WTC11 (cell line): ENCODE measurements at regions not wholly inside any gene's neighbourhood (a gene's known extent, or its start where the extent isn't known, plus 50 kb on each side); places are given as distances from the start of the nearest gene placed in this dataset.

Experiments used
- ATAC-seq: fragments of 200-7000 bp; cut with Tn5 transposase; 2 replicates; pipeline ENCODE4 v1.10.0; 2021; ENCODE audit warnings: mild to moderate bottlenecking, moderate library complexity
- CTCF ChIA-PET: fragments of 300-600 bp; sonication (Branson Sonifier 250); formaldehyde crosslinking; loops from one replicate; lab custom pipeline; 2021; ENCODE audit warnings: antibody characterized with exemption; lab: Charles Lee
- POLR2A ChIA-PET: fragments of 350-600 bp; sonication (Branson Sonifier 250); formaldehyde crosslinking; loops from one replicate; lab custom pipeline; 2021; ENCODE audit warnings: antibody characterized with exemption; lab: Charles Lee
- DNase-seq: peaks from one replicate; pipeline ENCODE4 v3.0.0; 2021; ENCODE audit warnings: low spot score
- H3K27ac Mint-ChIP-seq: 2 replicates; pipeline ENCODE4 v1.8.0; 2021; ENCODE audit warnings: mixed read lengths
- H3K27me3 Mint-ChIP-seq: 2 replicates; pipeline ENCODE4 v1.8.0; 2021; ENCODE audit warnings: low read depth, mild to moderate bottlenecking, moderate library complexity, mixed read lengths
- H3K36me3 Mint-ChIP-seq: 2 replicates; pipeline ENCODE4 v1.8.0; 2021; ENCODE audit warnings: mixed read lengths
- H3K4me1 Mint-ChIP-seq: 2 replicates; pipeline ENCODE4 v1.8.0; 2022; ENCODE audit warnings: mixed read lengths
- H3K4me3 Mint-ChIP-seq: 2 replicates; pipeline ENCODE4 v1.8.0; 2021; ENCODE audit warnings: mild to moderate bottlenecking, moderate library complexity, mixed read lengths
- H3K9me3 Mint-ChIP-seq: 2 replicates; pipeline ENCODE4 v1.8.0; 2021; ENCODE audit warnings: mixed read lengths
- CREM ChIP-seq: sonication (generic); formaldehyde crosslinking; IDR thresholded peaks from 2 replicates; pipeline ENCODE4 v1.8.1; 2022; ENCODE audit warnings: mild to moderate bottlenecking, missing genetic modification reagents, moderate library complexity
- FOXP1 ChIP-seq: sonication (generic); formaldehyde crosslinking; IDR thresholded peaks from 2 replicates; pipeline ENCODE4 v1.8.0; 2022; ENCODE audit warnings: missing genetic modification reagents, mild to moderate bottlenecking, moderate library complexity, borderline replicate concordance
- GTF2I ChIP-seq: fragments of 250-450 bp; sonication (Bioruptor Pico); conservative IDR thresholded peaks from 2 replicates; pipeline ENCODE4 v1.4.0; 2021; ENCODE audit warnings: mild to moderate bottlenecking
- HMGA2 ChIP-seq: fragments of 250-450 bp; sonication (Bioruptor Pico); IDR thresholded peaks from 2 replicates; pipeline ENCODE4 v1.4.0; 2021; ENCODE audit warnings: mild to moderate bottlenecking, moderate library complexity
- JAZF1 ChIP-seq: fragments of 250-450 bp; sonication (Bioruptor Pico); IDR thresholded peaks from 2 replicates; pipeline ENCODE4 v1.9.0; 2021; ENCODE audit warnings: moderate library complexity, mild to moderate bottlenecking, inconsistent platforms
- MYBL2 ChIP-seq: sonication (generic); formaldehyde crosslinking; IDR thresholded peaks from 2 replicates; pipeline ENCODE4 v1.8.1; 2023; ENCODE audit warnings: mild to moderate bottlenecking, moderate library complexity, missing genetic modification reagents
- TCF7 ChIP-seq: sonication (generic); formaldehyde crosslinking; IDR thresholded peaks from 2 replicates; pipeline ENCODE4 v1.8.0; 2022; ENCODE audit warnings: mild to moderate bottlenecking, low read depth, missing genetic modification reagents, moderate library complexity
- ZNF121 ChIP-seq: sonication (generic); formaldehyde crosslinking; IDR thresholded peaks from 2 replicates; pipeline ENCODE4 v1.8.0; 2023; ENCODE audit warnings: missing genetic modification reagents
- ZNF317 ChIP-seq: sonication (generic); formaldehyde crosslinking; IDR thresholded peaks from 2 replicates; pipeline ENCODE4 v1.8.1; 2023; ENCODE audit warnings: low read depth, mild to moderate bottlenecking, moderate library complexity, missing genetic modification reagents, borderline replicate concordance
- TF ChIP-seq, protein P1 (sequence below): sonication (generic); formaldehyde crosslinking; IDR thresholded peaks from 2 replicates; pipeline ENCODE4 v1.8.1; 2023; ENCODE audit warnings: mild to moderate bottlenecking, missing genetic modification reagents, moderate library complexity
- TF ChIP-seq, protein P2 (sequence below): fragments of 250-450 bp; sonication (Bioruptor Pico); IDR thresholded peaks from 2 replicates; pipeline ENCODE4 v1.9.0; 2021; ENCODE audit warnings: mild to moderate bottlenecking, borderline replicate concordance
- TF ChIP-seq, protein P3 (sequence below): sonication (generic); formaldehyde crosslinking; IDR thresholded peaks from 2 replicates; pipeline ENCODE4 v1.8.1; 2022; ENCODE audit warnings: mild to moderate bottlenecking, moderate library complexity, missing genetic modification reagents
- TF ChIP-seq, protein P4 (sequence below): sonication (generic); formaldehyde crosslinking; IDR thresholded peaks from 2 replicates; pipeline ENCODE4 v1.8.1; 2023; ENCODE audit warnings: mild to moderate bottlenecking, missing genetic modification reagents
- TF ChIP-seq, protein P5 (sequence below): sonication (generic); formaldehyde crosslinking; IDR thresholded peaks from 2 replicates; pipeline ENCODE4 v1.8.0; 2022; ENCODE audit warnings: mild to moderate bottlenecking, missing genetic modification reagents
- TF ChIP-seq, protein P6 (sequence below): fragments of 250-450 bp; sonication (Bioruptor Pico); IDR thresholded peaks from 2 replicates; pipeline ENCODE4 v1.9.0; 2021; ENCODE audit warnings: mild to moderate bottlenecking
- TF ChIP-seq, protein P7 (sequence below): sonication (generic); formaldehyde crosslinking; conservative IDR thresholded peaks from 2 replicates; pipeline ENCODE4 v1.8.1; 2023; ENCODE audit warnings: mild to moderate bottlenecking, low read depth, missing genetic modification reagents, moderate library complexity

DNA sequence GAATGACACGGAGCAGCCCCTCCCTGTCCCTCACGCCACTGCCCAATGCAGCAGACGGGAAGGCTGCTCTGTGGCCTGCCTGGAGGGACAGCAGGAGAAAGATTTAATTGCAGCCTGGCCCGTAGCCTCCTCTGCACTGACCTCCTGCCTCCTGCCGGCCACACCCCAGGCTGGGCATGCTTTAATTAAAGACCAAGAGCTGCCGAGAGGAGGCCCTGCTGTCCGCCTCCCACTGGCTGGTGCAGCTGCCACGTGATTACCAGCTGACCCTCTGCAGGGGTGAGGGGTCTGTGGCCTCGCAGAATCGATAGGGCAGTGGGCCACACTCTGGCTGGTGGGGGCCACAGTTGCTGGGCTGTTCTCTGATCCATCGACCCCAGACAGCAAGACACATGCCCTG is 100.2 kb upstream of the PRR23E start:
- no peak for TF ChIP-seq JAZF1 (CRISPR knock-in tag)
- TF ChIP-seq, protein P1, sequence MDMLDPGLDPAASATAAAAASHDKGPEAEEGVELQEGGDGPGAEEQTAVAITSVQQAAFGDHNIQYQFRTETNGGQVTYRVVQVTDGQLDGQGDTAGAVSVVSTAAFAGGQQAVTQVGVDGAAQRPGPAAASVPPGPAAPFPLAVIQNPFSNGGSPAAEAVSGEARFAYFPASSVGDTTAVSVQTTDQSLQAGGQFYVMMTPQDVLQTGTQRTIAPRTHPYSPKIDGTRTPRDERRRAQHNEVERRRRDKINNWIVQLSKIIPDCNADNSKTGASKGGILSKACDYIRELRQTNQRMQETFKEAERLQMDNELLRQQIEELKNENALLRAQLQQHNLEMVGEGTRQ (CRISPR knock-in tag): peak; percentile 56
- TF ChIP-seq, all 79 proteins: peak for 1
- Mint-ChIP-seq H3K27me3 (no peaks in the 10 kb centered on the region), H3K9me3 (peaks cover 15% of the 10 kb centered on the region), H3K4me1 (no peaks in the 10 kb centered on the region; the same call in 1 of the 2 replicates), H3K4me3 (no peak overlapping the region), H3K27ac (no peak overlapping the region), H3K36me3 (peaks cover 7% of the 10 kb centered on the region)
- POLR2A ChIA-PET: no interaction called here
- ATAC-seq (no peak), DNase-seq (no peak)
- CTCF ChIA-PET: no interaction called here

DNA sequence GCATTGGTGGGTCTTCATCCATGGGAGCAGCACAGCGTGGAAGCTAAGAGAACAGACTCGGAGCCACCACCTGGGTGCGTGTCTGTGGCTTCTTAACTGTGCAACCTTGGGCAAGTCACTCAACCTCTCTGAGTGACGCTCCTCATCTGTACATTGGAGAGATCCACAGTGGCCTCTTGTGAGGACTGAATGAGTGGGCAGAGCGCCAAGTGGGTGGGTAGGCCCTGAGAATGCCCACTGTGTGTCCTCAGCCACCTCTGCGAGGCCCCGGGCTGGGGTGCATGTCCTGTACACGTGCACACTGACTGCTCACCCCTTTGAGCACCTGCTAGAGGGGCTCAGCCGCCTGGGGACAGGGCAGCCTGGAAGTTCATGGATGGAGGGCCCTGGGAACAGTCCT is 99.6 kb upstream of the PRR23E start:
- Mint-ChIP-seq H3K9me3 (peaks cover 15% of the 10 kb centered on the region), H3K36me3 (peaks cover 7% of the 10 kb centered on the region), H3K27me3 (no peaks in the 10 kb centered on the region), H3K4me1 (no peaks in the 10 kb centered on the region; the same call in 1 of the 2 replicates), H3K4me3 (no peak overlapping the region), H3K27ac (no peak overlapping the region)
- DNase-seq (no peak), ATAC-seq (no peak)
- ChIA-PET POLR2A (no interaction called here), CTCF (no interaction called here)
- TF ChIP-seq TCF7 (CRISPR knock-in tag): no peak
- no peak for TF ChIP-seq CREM
- no peak for TF ChIP-seq GTF2I (CRISPR knock-in tag)
- no peak for TF ChIP-seq ZNF317
- TF ChIP-seq, protein P2, sequence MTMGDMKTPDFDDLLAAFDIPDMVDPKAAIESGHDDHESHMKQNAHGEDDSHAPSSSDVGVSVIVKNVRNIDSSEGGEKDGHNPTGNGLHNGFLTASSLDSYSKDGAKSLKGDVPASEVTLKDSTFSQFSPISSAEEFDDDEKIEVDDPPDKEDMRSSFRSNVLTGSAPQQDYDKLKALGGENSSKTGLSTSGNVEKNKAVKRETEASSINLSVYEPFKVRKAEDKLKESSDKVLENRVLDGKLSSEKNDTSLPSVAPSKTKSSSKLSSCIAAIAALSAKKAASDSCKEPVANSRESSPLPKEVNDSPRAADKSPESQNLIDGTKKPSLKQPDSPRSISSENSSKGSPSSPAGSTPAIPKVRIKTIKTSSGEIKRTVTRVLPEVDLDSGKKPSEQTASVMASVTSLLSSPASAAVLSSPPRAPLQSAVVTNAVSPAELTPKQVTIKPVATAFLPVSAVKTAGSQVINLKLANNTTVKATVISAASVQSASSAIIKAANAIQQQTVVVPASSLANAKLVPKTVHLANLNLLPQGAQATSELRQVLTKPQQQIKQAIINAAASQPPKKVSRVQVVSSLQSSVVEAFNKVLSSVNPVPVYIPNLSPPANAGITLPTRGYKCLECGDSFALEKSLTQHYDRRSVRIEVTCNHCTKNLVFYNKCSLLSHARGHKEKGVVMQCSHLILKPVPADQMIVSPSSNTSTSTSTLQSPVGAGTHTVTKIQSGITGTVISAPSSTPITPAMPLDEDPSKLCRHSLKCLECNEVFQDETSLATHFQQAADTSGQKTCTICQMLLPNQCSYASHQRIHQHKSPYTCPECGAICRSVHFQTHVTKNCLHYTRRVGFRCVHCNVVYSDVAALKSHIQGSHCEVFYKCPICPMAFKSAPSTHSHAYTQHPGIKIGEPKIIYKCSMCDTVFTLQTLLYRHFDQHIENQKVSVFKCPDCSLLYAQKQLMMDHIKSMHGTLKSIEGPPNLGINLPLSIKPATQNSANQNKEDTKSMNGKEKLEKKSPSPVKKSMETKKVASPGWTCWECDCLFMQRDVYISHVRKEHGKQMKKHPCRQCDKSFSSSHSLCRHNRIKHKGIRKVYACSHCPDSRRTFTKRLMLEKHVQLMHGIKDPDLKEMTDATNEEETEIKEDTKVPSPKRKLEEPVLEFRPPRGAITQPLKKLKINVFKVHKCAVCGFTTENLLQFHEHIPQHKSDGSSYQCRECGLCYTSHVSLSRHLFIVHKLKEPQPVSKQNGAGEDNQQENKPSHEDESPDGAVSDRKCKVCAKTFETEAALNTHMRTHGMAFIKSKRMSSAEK (CRISPR knock-in tag): no peak
- TF ChIP-seq, protein P3, sequence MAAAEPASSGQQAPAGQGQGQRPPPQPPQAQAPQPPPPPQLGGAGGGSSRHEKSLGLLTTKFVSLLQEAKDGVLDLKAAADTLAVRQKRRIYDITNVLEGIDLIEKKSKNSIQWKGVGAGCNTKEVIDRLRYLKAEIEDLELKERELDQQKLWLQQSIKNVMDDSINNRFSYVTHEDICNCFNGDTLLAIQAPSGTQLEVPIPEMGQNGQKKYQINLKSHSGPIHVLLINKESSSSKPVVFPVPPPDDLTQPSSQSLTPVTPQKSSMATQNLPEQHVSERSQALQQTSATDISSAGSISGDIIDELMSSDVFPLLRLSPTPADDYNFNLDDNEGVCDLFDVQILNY: no peak
- TF ChIP-seq HMGA2: no peak
- TF ChIP-seq, protein P4, sequence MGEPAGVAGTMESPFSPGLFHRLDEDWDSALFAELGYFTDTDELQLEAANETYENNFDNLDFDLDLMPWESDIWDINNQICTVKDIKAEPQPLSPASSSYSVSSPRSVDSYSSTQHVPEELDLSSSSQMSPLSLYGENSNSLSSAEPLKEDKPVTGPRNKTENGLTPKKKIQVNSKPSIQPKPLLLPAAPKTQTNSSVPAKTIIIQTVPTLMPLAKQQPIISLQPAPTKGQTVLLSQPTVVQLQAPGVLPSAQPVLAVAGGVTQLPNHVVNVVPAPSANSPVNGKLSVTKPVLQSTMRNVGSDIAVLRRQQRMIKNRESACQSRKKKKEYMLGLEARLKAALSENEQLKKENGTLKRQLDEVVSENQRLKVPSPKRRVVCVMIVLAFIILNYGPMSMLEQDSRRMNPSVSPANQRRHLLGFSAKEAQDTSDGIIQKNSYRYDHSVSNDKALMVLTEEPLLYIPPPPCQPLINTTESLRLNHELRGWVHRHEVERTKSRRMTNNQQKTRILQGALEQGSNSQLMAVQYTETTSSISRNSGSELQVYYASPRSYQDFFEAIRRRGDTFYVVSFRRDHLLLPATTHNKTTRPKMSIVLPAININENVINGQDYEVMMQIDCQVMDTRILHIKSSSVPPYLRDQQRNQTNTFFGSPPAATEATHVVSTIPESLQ (CRISPR knock-in tag): no peak
- TF ChIP-seq FOXP1 (CRISPR knock-in tag): no peak
- no peak for TF ChIP-seq MYBL2
- TF ChIP-seq, protein P5, sequence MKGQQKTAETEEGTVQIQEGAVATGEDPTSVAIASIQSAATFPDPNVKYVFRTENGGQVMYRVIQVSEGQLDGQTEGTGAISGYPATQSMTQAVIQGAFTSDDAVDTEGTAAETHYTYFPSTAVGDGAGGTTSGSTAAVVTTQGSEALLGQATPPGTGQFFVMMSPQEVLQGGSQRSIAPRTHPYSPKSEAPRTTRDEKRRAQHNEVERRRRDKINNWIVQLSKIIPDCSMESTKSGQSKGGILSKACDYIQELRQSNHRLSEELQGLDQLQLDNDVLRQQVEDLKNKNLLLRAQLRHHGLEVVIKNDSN (CRISPR knock-in tag): no peak
- TF ChIP-seq, protein P6, sequence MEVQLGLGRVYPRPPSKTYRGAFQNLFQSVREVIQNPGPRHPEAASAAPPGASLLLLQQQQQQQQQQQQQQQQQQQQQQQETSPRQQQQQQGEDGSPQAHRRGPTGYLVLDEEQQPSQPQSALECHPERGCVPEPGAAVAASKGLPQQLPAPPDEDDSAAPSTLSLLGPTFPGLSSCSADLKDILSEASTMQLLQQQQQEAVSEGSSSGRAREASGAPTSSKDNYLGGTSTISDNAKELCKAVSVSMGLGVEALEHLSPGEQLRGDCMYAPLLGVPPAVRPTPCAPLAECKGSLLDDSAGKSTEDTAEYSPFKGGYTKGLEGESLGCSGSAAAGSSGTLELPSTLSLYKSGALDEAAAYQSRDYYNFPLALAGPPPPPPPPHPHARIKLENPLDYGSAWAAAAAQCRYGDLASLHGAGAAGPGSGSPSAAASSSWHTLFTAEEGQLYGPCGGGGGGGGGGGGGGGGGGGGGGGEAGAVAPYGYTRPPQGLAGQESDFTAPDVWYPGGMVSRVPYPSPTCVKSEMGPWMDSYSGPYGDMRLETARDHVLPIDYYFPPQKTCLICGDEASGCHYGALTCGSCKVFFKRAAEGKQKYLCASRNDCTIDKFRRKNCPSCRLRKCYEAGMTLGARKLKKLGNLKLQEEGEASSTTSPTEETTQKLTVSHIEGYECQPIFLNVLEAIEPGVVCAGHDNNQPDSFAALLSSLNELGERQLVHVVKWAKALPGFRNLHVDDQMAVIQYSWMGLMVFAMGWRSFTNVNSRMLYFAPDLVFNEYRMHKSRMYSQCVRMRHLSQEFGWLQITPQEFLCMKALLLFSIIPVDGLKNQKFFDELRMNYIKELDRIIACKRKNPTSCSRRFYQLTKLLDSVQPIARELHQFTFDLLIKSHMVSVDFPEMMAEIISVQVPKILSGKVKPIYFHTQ (CRISPR knock-in tag): no peak
- TF ChIP-seq, protein P7, sequence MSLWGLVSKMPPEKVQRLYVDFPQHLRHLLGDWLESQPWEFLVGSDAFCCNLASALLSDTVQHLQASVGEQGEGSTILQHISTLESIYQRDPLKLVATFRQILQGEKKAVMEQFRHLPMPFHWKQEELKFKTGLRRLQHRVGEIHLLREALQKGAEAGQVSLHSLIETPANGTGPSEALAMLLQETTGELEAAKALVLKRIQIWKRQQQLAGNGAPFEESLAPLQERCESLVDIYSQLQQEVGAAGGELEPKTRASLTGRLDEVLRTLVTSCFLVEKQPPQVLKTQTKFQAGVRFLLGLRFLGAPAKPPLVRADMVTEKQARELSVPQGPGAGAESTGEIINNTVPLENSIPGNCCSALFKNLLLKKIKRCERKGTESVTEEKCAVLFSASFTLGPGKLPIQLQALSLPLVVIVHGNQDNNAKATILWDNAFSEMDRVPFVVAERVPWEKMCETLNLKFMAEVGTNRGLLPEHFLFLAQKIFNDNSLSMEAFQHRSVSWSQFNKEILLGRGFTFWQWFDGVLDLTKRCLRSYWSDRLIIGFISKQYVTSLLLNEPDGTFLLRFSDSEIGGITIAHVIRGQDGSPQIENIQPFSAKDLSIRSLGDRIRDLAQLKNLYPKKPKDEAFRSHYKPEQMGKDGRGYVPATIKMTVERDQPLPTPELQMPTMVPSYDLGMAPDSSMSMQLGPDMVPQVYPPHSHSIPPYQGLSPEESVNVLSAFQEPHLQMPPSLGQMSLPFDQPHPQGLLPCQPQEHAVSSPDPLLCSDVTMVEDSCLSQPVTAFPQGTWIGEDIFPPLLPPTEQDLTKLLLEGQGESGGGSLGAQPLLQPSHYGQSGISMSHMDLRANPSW (CRISPR knock-in tag): no peak
- TF ChIP-seq ZNF121 (CRISPR knock-in tag): no peak
- TF ChIP-seq, protein P1 (CRISPR knock-in tag): no peak
